CD14-positive monocyte (primary cell): ENCODE measurements at regions not wholly inside any gene's neighbourhood (a gene's known extent, or its start where the extent isn't known, plus 50 kb on each side); places are given as distances from the start of the nearest gene placed in this dataset.
A peak's percentile ranks its signal among the peaks of the same experiment; 100 is the strongest.

ENCODE experiments used
- DNase-seq, 3 donors: peaks; one replicate each; pipeline ENCODE4 v3.0.0-alpha.2; 2011 to 2022
- H2AFZ ChIP-seq: 2 replicates; pipeline ENCODE4 v1.6.0; 2012; ENCODE audit warnings: mild to moderate bottlenecking, low read depth, low read length, inconsistent platforms; ENCODE audit not compliant: insufficient read depth, poor library complexity, severe bottlenecking
- H3K27ac ChIP-seq, 2 donors: 1 replicate in 1 of 2; 2 replicates in 1 of 2; pipeline ENCODE4 v1.5.1; 2012 to 2013; ENCODE audit warnings: low read length in 2 of 2, control low read depth in 1 of 2, inconsistent platforms in 1 of 2, low read depth in 1 of 2, mild to moderate bottlenecking in 1 of 2
- H3K27me3 ChIP-seq, 2 donors: one replicate each; pipeline versions ENCODE4 v1.6.0 to v1.6.1; 2011 to 2013; ENCODE audit warnings: low read length in 2 of 2; ENCODE audit not compliant: control insufficient read depth in 2 of 2, insufficient read depth in 2 of 2
- H3K36me3 ChIP-seq, 2 donors: replicated peaks in 1 of 2; 1 replicate in 1 of 2; 2 replicates in 1 of 2; pipeline versions ENCODE4 v1.5.1 to v1.6.1; 2012 to 2013; ENCODE audit warnings: low read length in 2 of 2, control low read depth in 1 of 2, inconsistent platforms in 1 of 2, mild to moderate bottlenecking in 1 of 2; ENCODE audit not compliant: insufficient read depth in 2 of 2, control insufficient read depth in 1 of 2
- H3K4me1 ChIP-seq, 2 donors: 1 replicate in 1 of 2; 2 replicates in 1 of 2; pipeline versions ENCODE4 v1.5.1 to v1.6.1; 2012 to 2013; ENCODE audit warnings: low read length in 2 of 2, control low read depth in 1 of 2, inconsistent platforms in 1 of 2, mild to moderate bottlenecking in 1 of 2, moderate library complexity in 1 of 2; ENCODE audit not compliant: insufficient read depth in 2 of 2, control insufficient read depth in 1 of 2
- H3K4me2 ChIP-seq: replicated peaks from 2 replicates; pipeline ENCODE3; 2012; ENCODE audit warnings: low read length, moderate library complexity, mild to moderate bottlenecking; ENCODE audit not compliant: poor library complexity, severe bottlenecking; ENCODE audit errors: extremely low read depth
- H3K4me3 ChIP-seq, 3 experiments: fragments of 200-600 bp in 1 of 3; sonication (generic) in 1 of 3; replicated peaks in 1 of 3; 1 replicate in 2 of 3; 2 replicates in 1 of 3; pipeline ENCODE4 v1.5.1; 2011 to 2013; ENCODE audit warnings: low read length in 3 of 3, mild to moderate bottlenecking in 3 of 3, control low read depth in 2 of 3, low read depth in 2 of 3, inconsistent platforms in 1 of 3, moderate library complexity in 1 of 3
- H3K79me2 ChIP-seq: 2 replicates; pipeline ENCODE4 v1.6.0; 2012; ENCODE audit warnings: mild to moderate bottlenecking, control low read depth, inconsistent platforms, low read length, moderate library complexity; ENCODE audit not compliant: insufficient read depth
- H3K9ac ChIP-seq: 2 replicates; pipeline ENCODE4 v1.6.0; 2017; ENCODE audit warnings: low read length, mild to moderate bottlenecking; ENCODE audit not compliant: insufficient read depth, poor library complexity, severe bottlenecking
- H3K9me3 ChIP-seq, 2 donors: replicated peaks in 1 of 2; 1 replicate in 1 of 2; 2 replicates in 1 of 2; pipeline versions ENCODE4 v1.5.1 to v1.6.1; 2012 to 2013; ENCODE audit warnings: low read length in 2 of 2, control low read depth in 1 of 2; ENCODE audit not compliant: control insufficient read depth in 1 of 2, insufficient read depth in 1 of 2
- H4K20me1 ChIP-seq: 2 replicates; pipeline ENCODE4 v1.6.0; 2012; ENCODE audit warnings: mild to moderate bottlenecking, low read length, control low read depth, moderate library complexity; ENCODE audit not compliant: insufficient read depth
- H3K27ac Mint-ChIP-seq, 7 donors: one replicate each; pipeline ENCODE4 v1.8.0; 2020; ENCODE audit warnings: mild to moderate bottlenecking in 7 of 7, mixed read lengths in 7 of 7, moderate library complexity in 6 of 7, inconsistent platforms in 2 of 7
- H3K27me3 Mint-ChIP-seq, 3 donors: one replicate each; pipeline ENCODE4 v1.8.0; 2021 to 2022; ENCODE audit warnings: low read depth in 3 of 3, mild to moderate bottlenecking in 3 of 3, mixed read lengths in 3 of 3, moderate library complexity in 3 of 3, inconsistent platforms in 1 of 3
- H3K36me3 Mint-ChIP-seq, 2 donors: one replicate each; pipeline ENCODE4 v1.8.0; 2020; ENCODE audit warnings: mixed read lengths in 2 of 2, inconsistent platforms in 1 of 2, mild to moderate bottlenecking in 1 of 2
- H3K4me1 Mint-ChIP-seq: one replicate; pipeline ENCODE4 v1.8.0; 2020; ENCODE audit warnings: mild to moderate bottlenecking, mixed read lengths
- H3K4me3 Mint-ChIP-seq, 2 donors: one replicate each; pipeline ENCODE4 v1.8.0; 2020; ENCODE audit warnings: mild to moderate bottlenecking in 2 of 2, mixed read lengths in 2 of 2, moderate library complexity in 1 of 2
- H3K9me3 Mint-ChIP-seq, 7 donors: one replicate each; pipeline ENCODE4 v1.8.0; 2020 to 2022; ENCODE audit warnings: mixed read lengths in 7 of 7, mild to moderate bottlenecking in 6 of 7, moderate library complexity in 6 of 7, inconsistent platforms in 2 of 7
- CTCF ChIP-seq: fragments of 200-600 bp; IDR thresholded peaks from one replicate; pipeline ENCODE4 v1.8.0; 2022; ENCODE audit warnings: antibody characterized with exemption, mild to moderate bottlenecking
- WGBS: methylation state at CpG from one replicate; pipeline ENCODE4 v1.1.5; 2013; ENCODE audit warnings: missing lambda C conversion rate; ENCODE audit not compliant: insufficient coverage; 5-methylcytosine and 5-hydroxymethylcytosine counted together
- intact Hi-C, 2 donors: fragments of 100-400 bp; cut with micrococcal nuclease; formaldehyde crosslinking; loops; one replicate each; pipeline versions ENCODE4 v1.15.0 to v1.15.1; 2023

GRCh38 chr7:3201937-3202710, 98.9 kb upstream of the SDK1 start:
- no peak overlapping the region for H3K4me2 ChIP-seq
- H3K27ac ChIP-seq: no peak overlapping the region
- Mint-ChIP-seq H3K4me3 (peak overlapping the region; percentile 43 to 45), H3K9me3 (peaks cover 16 to 39% (median 28%) of the 10 kb centered on the region in 7 donors), H3K27me3 (peaks cover 0 to 6% (median 2%) of the 10 kb centered on the region in 3 donors), H3K4me1 (peaks cover 5% of the 10 kb centered on the region), H3K36me3 (no peaks in the 10 kb centered on the region), H3K27ac (peak overlapping the region in 6 of 7 donors; percentile 5 to 89 (median 38))
- peak overlapping the region in 1 of 3 experiments; percentile 23 for H3K4me3 ChIP-seq
- intact Hi-C loops: no loop called here
- H3K9me3 ChIP-seq: peaks cover 0 to 22% of the 10 kb centered on the region in 2 donors
- no peaks in the 10 kb centered on the region for H4K20me1 ChIP-seq
- WGBS: 42% methylated on average over 5 of the region's 6 CpGs
- no peak overlapping the region for H3K9ac ChIP-seq
- H3K36me3 ChIP-seq: no peaks in the 10 kb centered on the region
- peak; percentile 4 to 30 (median 7) for DNase-seq
- H2AFZ ChIP-seq: no peak overlapping the region
- no peaks in the 10 kb centered on the region for H3K27me3 ChIP-seq
- TF ChIP-seq CTCF: no peak
- H3K4me1 ChIP-seq: no peaks in the 10 kb centered on the region
- no peaks in the 10 kb centered on the region for H3K79me2 ChIP-seq

GRCh38 chr7:3204526-3204925, 96.5 kb upstream of the SDK1 start:
- 96% methylated on average over 6 of the region's 6 CpGs for WGBS
- no peak overlapping the region for H3K4me2 ChIP-seq
- Mint-ChIP-seq H3K36me3 (no peaks in the 10 kb centered on the region), H3K27ac (no peak overlapping the region), H3K4me3 (no peak overlapping the region), H3K4me1 (peaks cover 5% of the 10 kb centered on the region), H3K9me3 (peaks cover 5 to 42% (median 31%) of the 10 kb centered on the region in 7 donors), H3K27me3 (peaks cover 0 to 4% (median 2%) of the 10 kb centered on the region in 3 donors)
- H3K79me2 ChIP-seq: no peaks in the 10 kb centered on the region
- H3K4me1 ChIP-seq: no peaks in the 10 kb centered on the region
- no peak overlapping the region for H3K9ac ChIP-seq
- no peak overlapping the region for H3K4me3 ChIP-seq
- TF ChIP-seq CTCF: no peak
- intact Hi-C loops: no loop called here
- H3K27me3 ChIP-seq: no peaks in the 10 kb centered on the region
- DNase-seq: no peak
- H3K27ac ChIP-seq: no peak overlapping the region
- H3K36me3 ChIP-seq: no peaks in the 10 kb centered on the region
- H3K9me3 ChIP-seq: peaks cover 7 to 22% of the 10 kb centered on the region in 2 donors
- H2AFZ ChIP-seq: no peak overlapping the region
- no peaks in the 10 kb centered on the region for H4K20me1 ChIP-seq
